ENCODE measurements at regions not wholly inside any gene's neighbourhood (a gene's known extent, or its start where the extent isn't known, plus 50 kb on each side); places are given as distances from the start of the nearest gene placed in this dataset.

DNA sequence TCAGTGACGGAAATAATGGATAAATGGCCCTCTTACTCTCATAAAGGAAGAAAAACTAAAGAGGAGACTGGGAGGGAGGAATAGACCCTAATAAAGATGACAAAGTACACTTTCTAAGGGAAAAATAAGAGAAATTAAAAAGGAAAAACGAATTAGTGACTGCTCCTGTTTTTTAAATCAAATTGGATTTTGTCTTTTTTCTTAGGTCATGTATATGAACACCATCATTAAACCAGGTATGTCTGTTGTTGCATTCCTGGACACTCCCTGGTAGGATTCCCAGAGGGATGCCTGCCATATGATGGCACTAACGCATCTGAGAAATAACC, 59.4 kb upstream of the BTN3A2 start:
- TF ChIP-seq, protein P1, sequence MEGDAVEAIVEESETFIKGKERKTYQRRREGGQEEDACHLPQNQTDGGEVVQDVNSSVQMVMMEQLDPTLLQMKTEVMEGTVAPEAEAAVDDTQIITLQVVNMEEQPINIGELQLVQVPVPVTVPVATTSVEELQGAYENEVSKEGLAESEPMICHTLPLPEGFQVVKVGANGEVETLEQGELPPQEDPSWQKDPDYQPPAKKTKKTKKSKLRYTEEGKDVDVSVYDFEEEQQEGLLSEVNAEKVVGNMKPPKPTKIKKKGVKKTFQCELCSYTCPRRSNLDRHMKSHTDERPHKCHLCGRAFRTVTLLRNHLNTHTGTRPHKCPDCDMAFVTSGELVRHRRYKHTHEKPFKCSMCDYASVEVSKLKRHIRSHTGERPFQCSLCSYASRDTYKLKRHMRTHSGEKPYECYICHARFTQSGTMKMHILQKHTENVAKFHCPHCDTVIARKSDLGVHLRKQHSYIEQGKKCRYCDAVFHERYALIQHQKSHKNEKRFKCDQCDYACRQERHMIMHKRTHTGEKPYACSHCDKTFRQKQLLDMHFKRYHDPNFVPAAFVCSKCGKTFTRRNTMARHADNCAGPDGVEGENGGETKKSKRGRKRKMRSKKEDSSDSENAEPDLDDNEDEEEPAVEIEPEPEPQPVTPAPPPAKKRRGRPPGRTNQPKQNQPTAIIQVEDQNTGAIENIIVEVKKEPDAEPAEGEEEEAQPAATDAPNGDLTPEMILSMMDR (IDR thresholded peaks at IDR 0.05) = no peak
- TF ChIP-seq POLR2A (IDR thresholded peaks at IDR 0.05) (no peak), EP300 (IDR thresholded peaks at IDR 0.05) (no peak)
